H1 (cell line): ENCODE measurements at regions not wholly inside any gene's neighbourhood (a gene's known extent, or its start where the extent isn't known, plus 50 kb on each side); places are given as distances from the start of the nearest gene placed in this dataset.

Source experiments
- CTCF ChIA-PET: fragments of 300-600 bp; sonication (Branson Sonifier 250); formaldehyde crosslinking; loops from one replicate; lab custom pipeline; 2021; ENCODE audit not compliant: partially characterized antibody; lab: Charles Lee
- POLR2A ChIA-PET: fragments of 300-600 bp; sonication (Branson Sonifier 250); formaldehyde crosslinking; loops from one replicate; lab custom pipeline; 2021; ENCODE audit warnings: inconsistent platforms; ENCODE audit not compliant: partially characterized antibody; lab: Charles Lee
- DNase-seq, 2 experiments: peaks; one replicate each; pipeline versions ENCODE4 v3.0.0 to v3.0.0-alpha.2; 2010 to 2022; ENCODE audit warnings: low spot score in 2 of 2, low read depth in 1 of 2, mixed read lengths in 1 of 2
- FAIRE-seq: peaks from 2 replicates; lab custom pipeline; 2011; peaks lifted over from hg19 to GRCh38; lab: Jason Lieb, UNC
- H2AFZ ChIP-seq: 2 replicates; pipeline ENCODE4 v1.8.1; 2012; ENCODE audit warnings: low read length, inconsistent platforms
- H2AK5ac ChIP-seq: 2 replicates; pipeline ENCODE4 v1.6.1; 2013; ENCODE audit warnings: low read depth, low read length
- H2BK120ac ChIP-seq: replicated peaks from 2 replicates; pipeline ENCODE3; 2013; ENCODE audit warnings: low read depth, low read length, inconsistent platforms
- H2BK12ac ChIP-seq: 2 replicates; pipeline ENCODE4 v1.6.1; 2013; ENCODE audit warnings: low read depth, low read length
- H2BK15ac ChIP-seq: 2 replicates; pipeline ENCODE4 v1.6.1; 2013; ENCODE audit warnings: low read length
- H2BK20ac ChIP-seq: 2 replicates; pipeline ENCODE4 v1.6.1; 2013; ENCODE audit warnings: low read length
- H2BK5ac ChIP-seq: 2 replicates; pipeline ENCODE4 v1.6.1; 2013; ENCODE audit warnings: low read depth, low read length
- H3K14ac ChIP-seq: 2 replicates; pipeline ENCODE4 v1.6.1; 2013; ENCODE audit warnings: inconsistent platforms; ENCODE audit not compliant: insufficient read length
- H3K18ac ChIP-seq: 2 replicates; pipeline ENCODE4 v1.6.1; 2013; ENCODE audit warnings: low read length; ENCODE audit errors: extremely low read depth
- H3K23ac ChIP-seq: 2 replicates; pipeline ENCODE4 v1.6.1; 2013; ENCODE audit warnings: inconsistent platforms; ENCODE audit not compliant: insufficient read length
- H3K23me2 ChIP-seq: 2 replicates; pipeline ENCODE4 v1.6.1; 2013; ENCODE audit warnings: low read depth, low read length
- H3K27ac ChIP-seq: 2 replicates; pipeline ENCODE4 v1.6.1; 2011; ENCODE audit warnings: low read depth, low read length, inconsistent platforms
- H3K27me3 ChIP-seq, 4 experiments: replicated peaks in 1 of 4; 1 replicate in 1 of 4; 2 replicates in 3 of 4; pipeline versions ENCODE4 v1.6.1 to v1.8.1; 2011 to 2013; ENCODE audit warnings: low read length in 3 of 4, mild to moderate bottlenecking in 3 of 4, inconsistent platforms in 2 of 4, mixed read lengths in 2 of 4, moderate library complexity in 1 of 4; ENCODE audit not compliant: control insufficient read depth in 3 of 4, insufficient read depth in 3 of 4; ENCODE audit errors: extremely low read depth in 1 of 4
- H3K36me3 ChIP-seq, 4 experiments: 2 replicates each; pipeline versions ENCODE4 v1.6.1 to v1.8.1; 2011 to 2013; ENCODE audit warnings: mild to moderate bottlenecking in 4 of 4, low read length in 3 of 4, moderate library complexity in 2 of 4, control low read depth in 1 of 4, inconsistent platforms in 1 of 4; ENCODE audit not compliant: insufficient read depth in 4 of 4, control insufficient read depth in 2 of 4
- H3K4ac ChIP-seq: replicated peaks from 2 replicates; pipeline ENCODE3; 2013; ENCODE audit warnings: low read length, low read depth, mixed read lengths, inconsistent platforms; ENCODE audit not compliant: insufficient read length
- H3K4me1 ChIP-seq, 4 experiments: replicated peaks in 1 of 4; 1 replicate in 1 of 4; 2 replicates in 3 of 4; pipeline versions ENCODE4 v1.6.1 to v1.8.1; 2011 to 2013; ENCODE audit warnings: low read length in 3 of 4, inconsistent platforms in 2 of 4, mixed read lengths in 1 of 4; ENCODE audit not compliant: insufficient read depth in 4 of 4, control insufficient read depth in 3 of 4
- H3K4me2 ChIP-seq, 2 experiments: 2 replicates each; pipeline versions ENCODE4 v1.6.1 to v1.8.1; 2011 to 2013; ENCODE audit warnings: low read depth in 2 of 2, low read length in 2 of 2, control low read depth in 1 of 2, inconsistent platforms in 1 of 2, mild to moderate bottlenecking in 1 of 2; ENCODE audit not compliant: insufficient read depth in 1 of 2
- H3K4me3 ChIP-seq, 4 experiments: fragments of 200-600, 300-600 bp in 1 of 4; sonication (generic), shearing (Covaris generic), sonication (Bioruptor Twin) in 1 of 4; 2 replicates each; pipeline versions ENCODE4 v1.5.1 to v1.8.1; 2011 to 2016; ENCODE audit warnings: low read length in 4 of 4, low read depth in 3 of 4, control low read depth in 2 of 4, inconsistent platforms in 2 of 4, mild to moderate bottlenecking in 2 of 4, mixed read lengths in 1 of 4, moderate library complexity in 1 of 4; ENCODE audit not compliant: insufficient read depth in 2 of 4; ENCODE audit errors: extremely low read depth in 1 of 4
- H3K56ac ChIP-seq: replicated peaks from 2 replicates; pipeline ENCODE3; 2013; ENCODE audit warnings: low read depth, mild to moderate bottlenecking, mixed read lengths, low read length, inconsistent platforms; ENCODE audit not compliant: insufficient read length
- H3K79me1 ChIP-seq: 2 replicates; pipeline ENCODE4 v1.6.1; 2013; ENCODE audit warnings: low read depth, low read length, control low read depth
- H3K79me2 ChIP-seq, 2 experiments: 2 replicates each; pipeline versions ENCODE4 v1.6.1 to v1.8.1; 2012 to 2013; ENCODE audit warnings: low read length in 2 of 2, mild to moderate bottlenecking in 2 of 2, inconsistent platforms in 1 of 2; ENCODE audit not compliant: insufficient read depth in 2 of 2, control insufficient read depth in 1 of 2
- H3K9ac ChIP-seq, 4 experiments: replicated peaks in 1 of 4; 1 replicate in 1 of 4; 2 replicates in 3 of 4; pipeline versions ENCODE4 v1.6.1 to v1.8.1; 2011 to 2013; ENCODE audit warnings: low read depth in 3 of 4, low read length in 3 of 4, control low read depth in 2 of 4, mild to moderate bottlenecking in 2 of 4, moderate library complexity in 2 of 4, inconsistent platforms in 1 of 4; ENCODE audit errors: extremely low read depth in 1 of 4
- H3K9me3 ChIP-seq, 2 experiments: 2 replicates each; pipeline versions ENCODE4 v1.6.1 to v1.8.1; 2012 to 2013; ENCODE audit warnings: mild to moderate bottlenecking in 2 of 2, moderate library complexity in 2 of 2, control low read depth in 1 of 2, inconsistent platforms in 1 of 2, low read depth in 1 of 2, low read length in 1 of 2, mixed read lengths in 1 of 2; ENCODE audit not compliant: insufficient read depth in 2 of 2
- H4K20me1 ChIP-seq, 2 experiments: replicated peaks in 1 of 2; 2 replicates each; pipeline versions ENCODE3 to v1.8.1; 2011 to 2013; ENCODE audit warnings: inconsistent platforms in 2 of 2, low read length in 2 of 2, mild to moderate bottlenecking in 1 of 2; ENCODE audit not compliant: insufficient read depth in 2 of 2, control insufficient read depth in 1 of 2
- H4K5ac ChIP-seq: 2 replicates; pipeline ENCODE4 v1.6.1; 2013; ENCODE audit warnings: low read length, low read depth, mixed read lengths, inconsistent platforms; ENCODE audit not compliant: insufficient read length
- H4K8ac ChIP-seq: 2 replicates; pipeline ENCODE4 v1.8.0; 2013; ENCODE audit warnings: mild to moderate bottlenecking, moderate library complexity, low read length, inconsistent platforms; ENCODE audit not compliant: insufficient read depth; ENCODE audit errors: extremely low read depth
- H4K91ac ChIP-seq: replicated peaks from 2 replicates; pipeline ENCODE3; 2013; ENCODE audit warnings: low read length, mixed read lengths, inconsistent platforms; ENCODE audit not compliant: insufficient read length
- ATF2 ChIP-seq: IDR thresholded peaks from 2 replicates; pipeline ENCODE4 v1.6.1; 2012; ENCODE audit warnings: low read length, inconsistent platforms
- ATF3 ChIP-seq: IDR thresholded peaks from 2 replicates; pipeline ENCODE4 v1.6.1; 2011; ENCODE audit warnings: low read depth, mild to moderate bottlenecking, low read length; ENCODE audit not compliant: insufficient read depth
- CHD1 ChIP-seq: IDR thresholded peaks from 2 replicates; pipeline ENCODE4 v1.6.1; 2012; ENCODE audit warnings: low read depth, low read length, improper control_type of control experiment
- CTBP2 ChIP-seq: IDR thresholded peaks from 2 replicates; pipeline ENCODE4 v1.7.0; 2011; ENCODE audit warnings: borderline replicate concordance, mild to moderate bottlenecking, moderate library complexity, mixed read lengths, low read length; ENCODE audit not compliant: insufficient read depth, insufficient read length
- CTCF ChIP-seq, 3 experiments: IDR thresholded peaks; 1 replicate in 2 of 3; 2 replicates in 1 of 3; pipeline versions ENCODE4 v1.5.1 to v1.6.1; 2011; ENCODE audit warnings: low read length in 3 of 3, mild to moderate bottlenecking in 3 of 3, inconsistent platforms in 2 of 3, low read depth in 1 of 3, moderate library complexity in 1 of 3; ENCODE audit not compliant: insufficient read depth in 1 of 3; ENCODE audit errors: control extremely low read depth in 1 of 3
- POU5F1 ChIP-seq: IDR thresholded peaks from 2 replicates; pipeline ENCODE4 v1.6.1; 2011; ENCODE audit warnings: low read depth, mild to moderate bottlenecking, low read length, moderate library complexity
- USF2 ChIP-seq: IDR thresholded peaks from 2 replicates; pipeline ENCODE4 v1.6.1; 2011; ENCODE audit warnings: low read length, improper control_type of control experiment
- WGBS, 2 experiments: shearing (Covaris generic) in 1 of 2; methylation state at CpG; one replicate each; pipeline versions ENCODE4 v1.1.6 to v1.1.7; 2013 to 2015; ENCODE audit warnings: low lambda C conversion rate in 2 of 2, mixed read lengths in 2 of 2, inconsistent platforms in 1 of 2, low coverage in 1 of 2, missing lambda C conversion rate in 1 of 2; ENCODE audit not compliant: insufficient replicate concordance in 2 of 2, insufficient coverage in 1 of 2, insufficient read length in 1 of 2; ENCODE audit errors: extremely low coverage in 1 of 2, missing lambda C conversion rate in 1 of 2; 5-methylcytosine and 5-hydroxymethylcytosine counted together

- H2AK5ac ChIP-seq: no peak overlapping the region
- CTCF ChIA-PET: no interaction called here
- H3K9me3 ChIP-seq: no peaks in the 10 kb centered on the region
- no peak overlapping the region for H3K9ac ChIP-seq
- no peak overlapping the region for H3K4ac ChIP-seq
- H4K8ac ChIP-seq: no peak overlapping the region
- H2BK5ac ChIP-seq: no peak overlapping the region
- no peak overlapping the region for H3K18ac ChIP-seq
- H4K5ac ChIP-seq: no peak overlapping the region
- H3K4me2 ChIP-seq: no peak overlapping the region
- H3K27ac ChIP-seq: no peak overlapping the region
- no peak for DNase-seq
- H3K27me3 ChIP-seq: no peaks in the 10 kb centered on the region
- H2BK20ac ChIP-seq: no peak overlapping the region
- H2AFZ ChIP-seq: no peak overlapping the region
- TF ChIP-seq CTCF (IDR thresholded peaks at IDR 0.05; ENCODE audit: control extremely low read depth in 1 of 3, insufficient read depth in 1 of 3, low read depth in 1 of 3, low read length in 3 of 3): no peak
- TF ChIP-seq POU5F1: no peak
- TF ChIP-seq ATF2: no peak
- no peak for TF ChIP-seq CTBP2
- TF ChIP-seq CHD1: no peak
- no peak for TF ChIP-seq ATF3
- no peak for TF ChIP-seq USF2
- no peak for FAIRE-seq
- no peak overlapping the region for H3K4me3 ChIP-seq
- no peaks in the 10 kb centered on the region for H3K23me2 ChIP-seq
- no peak overlapping the region for H2BK120ac ChIP-seq
- no peak overlapping the region for H2BK12ac ChIP-seq
- H3K79me2 ChIP-seq: no peaks in the 10 kb centered on the region
- no peaks in the 10 kb centered on the region for H3K79me1 ChIP-seq
- WGBS, 2 experiments: 94% methylated on average over 2 of the region's 2 CpGs; no CpG with 5 or more reads in 1 of the 2 experiments
- H2BK15ac ChIP-seq: no peak overlapping the region
- no peaks in the 10 kb centered on the region for H4K20me1 ChIP-seq
- no peak overlapping the region for H3K56ac ChIP-seq
- no peak overlapping the region for H3K14ac ChIP-seq
- POLR2A ChIA-PET: no interaction called here
- H3K23ac ChIP-seq: no peak overlapping the region
- no peaks in the 10 kb centered on the region for H3K4me1 ChIP-seq
- H4K91ac ChIP-seq: no peak overlapping the region
- H3K36me3 ChIP-seq: no peaks in the 10 kb centered on the region
Measured at GRCh38 chr1:3987669-3988235, 87.7 kb upstream of the C1orf174 start.
